Ectodermal cell (in vitro differentiated cells): ENCODE measurements at regions not wholly inside any gene's neighbourhood (a gene's known extent, or its start where the extent isn't known, plus 50 kb on each side); places are given as distances from the start of the nearest gene placed in this dataset.

Experiments
- H3K27ac ChIP-seq: 2 replicates; pipeline ENCODE4 v1.7.0; 2013; ENCODE audit warnings: mild to moderate bottlenecking, low read depth, low read length; ENCODE audit not compliant: insufficient read depth, poor library complexity, severe bottlenecking
- H3K27me3 ChIP-seq: 2 replicates; pipeline ENCODE4 v1.7.0; 2013; ENCODE audit warnings: mild to moderate bottlenecking, low read length; ENCODE audit not compliant: insufficient read depth, control insufficient read depth, poor library complexity, severe bottlenecking
- H3K36me3 ChIP-seq: one replicate; pipeline ENCODE4 v1.7.0; 2013; ENCODE audit warnings: low read length; ENCODE audit not compliant: control insufficient read depth, insufficient read depth
- H3K4me1 ChIP-seq: one replicate; pipeline ENCODE4 v1.7.0; 2013; ENCODE audit warnings: low read length; ENCODE audit not compliant: control insufficient read depth, insufficient read depth
- H3K4me3 ChIP-seq: 2 replicates; pipeline ENCODE4 v1.7.0; 2013; ENCODE audit warnings: low read depth, low read length, control low read depth; ENCODE audit not compliant: insufficient read depth
- H3K9me3 ChIP-seq: 2 replicates; pipeline ENCODE4 v1.7.0; 2013; ENCODE audit warnings: mild to moderate bottlenecking, low read length, moderate library complexity; ENCODE audit not compliant: control insufficient read depth
- WGBS, 2 experiments: methylation state at CpG; one replicate each; pipeline ENCODE4 v1.1.7; 2013; ENCODE audit warnings: missing lambda C conversion rate in 2 of 2; 5-methylcytosine and 5-hydroxymethylcytosine counted together

- Histone ChIP-seq H3K27me3 (no peaks in the 10 kb centered on the region), H3K9me3 (no peaks in the 10 kb centered on the region), H3K4me3 (no peak overlapping the region), H3K4me1 (no peaks in the 10 kb centered on the region), H3K36me3 (no peaks in the 10 kb centered on the region), H3K27ac (no peak overlapping the region)
- 96 to 100% methylated on average over 1 of the region's 1 CpG for WGBS, 2 experiments
Observed at GRCh38 chr6:129967427-129967826, 51.0 kb upstream of the L3MBTL3 start.

GRCh38 chr6:129966125-129966524, 52.3 kb upstream of the L3MBTL3 start:
- Histone ChIP-seq H3K27ac (no peak overlapping the region), H3K4me3 (no peak overlapping the region), H3K9me3 (no peaks in the 10 kb centered on the region), H3K36me3 (no peaks in the 10 kb centered on the region), H3K4me1 (no peaks in the 10 kb centered on the region), H3K27me3 (no peaks in the 10 kb centered on the region)
- WGBS, 2 experiments, result 95 to 100% methylated on average over 2 of the region's 2 CpGs

DNA sequence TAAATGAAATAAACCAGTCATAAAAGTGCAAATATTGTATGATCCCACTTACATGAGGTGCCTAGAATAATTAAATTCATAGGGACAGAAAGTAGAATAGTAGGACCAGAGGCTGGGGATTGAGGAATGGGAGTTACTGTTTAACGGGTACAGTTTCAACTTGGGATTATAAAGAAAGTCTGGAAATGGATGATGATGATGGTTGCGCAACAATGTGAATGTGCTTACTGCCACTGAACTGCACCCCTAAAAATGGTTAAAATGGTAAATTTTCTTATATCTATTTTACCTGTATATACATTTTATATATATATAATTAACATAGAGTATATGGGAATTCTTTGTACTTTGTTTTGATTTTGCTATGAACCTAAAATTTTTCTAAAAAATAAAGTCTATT, 53.3 kb upstream of the L3MBTL3 start:
- WGBS, 2 experiments, result 89 to 94% methylated on average over 1 to 2 of the region's 2 CpGs

DNA sequence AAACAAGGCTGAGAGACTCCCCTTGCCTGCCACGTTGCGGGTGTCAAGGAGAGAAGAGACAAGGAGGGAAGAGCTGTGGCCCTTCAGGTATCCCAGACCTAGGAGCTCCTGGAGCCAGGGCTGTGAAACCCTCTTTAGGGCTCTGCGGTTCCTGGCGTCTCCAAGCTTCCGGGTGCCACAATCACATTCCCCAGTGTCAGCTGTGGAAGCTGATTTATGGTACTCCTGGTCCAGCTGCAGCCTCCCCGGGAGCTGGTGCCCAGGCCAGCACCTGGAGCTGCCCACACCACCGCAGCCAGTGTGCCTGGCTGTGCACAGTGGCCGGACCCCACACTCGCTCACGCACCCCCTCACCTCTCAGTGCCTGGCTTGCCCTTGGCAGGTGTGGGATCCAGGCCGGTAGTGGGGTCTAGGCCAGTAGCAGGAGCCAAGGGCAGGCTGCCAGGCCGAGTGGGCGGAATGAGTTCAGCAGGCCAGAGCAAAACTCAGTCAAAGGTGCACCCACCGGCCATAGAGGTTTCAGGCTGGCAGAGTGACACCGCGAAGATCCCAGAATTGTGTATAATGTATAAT, 58.9 kb upstream of the L3MBTL3 start:
- no peaks in the 10 kb centered on the region for H3K4me1 ChIP-seq
- H3K27me3 ChIP-seq, result no peaks in the 10 kb centered on the region
- no peaks in the 10 kb centered on the region for H3K36me3 ChIP-seq
- H3K9me3 ChIP-seq, result no peaks in the 10 kb centered on the region
- H3K27ac ChIP-seq, result no peak overlapping the region
- no peak overlapping the region for H3K4me3 ChIP-seq
- WGBS, 2 experiments, result 95% methylated on average over 14 to 16 of the region's 16 CpGs

More for the DNA sequence above, 53.3 kb upstream of the L3MBTL3 start:
- Histone ChIP-seq H3K27ac (no peak overlapping the region), H3K27me3 (no peaks in the 10 kb centered on the region), H3K36me3 (no peaks in the 10 kb centered on the region), H3K4me1 (no peaks in the 10 kb centered on the region), H3K4me3 (no peak overlapping the region), H3K9me3 (no peaks in the 10 kb centered on the region)

DNA sequence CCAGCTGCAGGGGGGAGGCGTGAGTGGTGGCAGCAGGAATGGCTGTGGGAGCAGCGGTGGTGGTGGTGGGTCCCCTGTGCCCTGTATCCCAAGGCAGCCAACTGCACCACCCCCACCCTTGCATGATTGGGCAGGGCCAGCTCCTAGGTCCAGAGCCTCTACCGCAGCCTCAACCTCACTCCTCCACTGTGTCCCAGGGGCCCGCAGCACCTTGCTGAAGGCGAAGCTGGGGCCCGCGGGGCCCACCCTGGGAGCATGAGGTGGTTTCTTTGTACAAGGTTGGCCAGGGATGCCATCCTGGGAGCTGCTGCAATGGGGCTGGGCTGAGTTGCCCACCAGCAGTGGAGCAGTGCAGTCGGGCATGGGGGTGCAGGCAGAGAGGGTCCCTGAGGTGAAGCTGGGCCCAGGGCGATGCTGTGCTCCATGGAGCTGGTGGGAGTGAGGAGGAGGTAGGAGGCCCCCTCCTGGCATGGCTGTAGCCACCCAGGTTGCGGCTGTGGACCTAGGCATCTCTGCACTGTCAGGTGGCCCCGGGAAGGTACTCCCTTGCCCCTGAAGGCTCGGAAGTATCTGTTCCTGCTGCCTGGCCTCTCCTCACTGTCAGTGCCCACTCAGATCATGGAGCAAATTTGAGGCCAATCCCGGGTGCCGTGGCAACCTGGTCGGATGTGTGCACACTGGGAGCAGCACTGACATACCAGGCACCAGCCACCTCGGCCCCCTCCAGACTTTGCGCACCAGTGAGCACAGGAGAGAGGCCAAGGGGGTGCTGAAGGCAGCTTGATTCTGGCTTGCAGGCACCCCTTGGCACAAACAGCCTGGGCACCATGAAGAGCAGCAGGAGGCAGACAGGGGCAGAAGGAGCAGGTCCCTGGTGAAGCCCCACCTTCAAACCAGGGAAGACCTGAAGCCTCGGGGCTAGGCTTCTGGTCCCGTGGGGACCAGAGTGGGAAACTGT, 60.2 kb upstream of the L3MBTL3 start:
- H3K36me3 ChIP-seq, result no peaks in the 10 kb centered on the region
- no peaks in the 10 kb centered on the region for H3K4me1 ChIP-seq
- no peaks in the 10 kb centered on the region for H3K27me3 ChIP-seq
- H3K27ac ChIP-seq, result no peak overlapping the region
- no peak overlapping the region for H3K4me3 ChIP-seq
- H3K9me3 ChIP-seq, result no peaks in the 10 kb centered on the region
- 94 to 95% methylated on average over 19 of the region's 19 CpGs for WGBS, 2 experiments

GRCh38 chr6:129955584-129955983, 62.8 kb upstream of the L3MBTL3 start:
- WGBS, 2 experiments, result 89 to 100% methylated on average over 1 of the region's 1 CpG
- no peak overlapping the region for H3K27ac ChIP-seq
- H3K4me1 ChIP-seq, result no peaks in the 10 kb centered on the region

DNA sequence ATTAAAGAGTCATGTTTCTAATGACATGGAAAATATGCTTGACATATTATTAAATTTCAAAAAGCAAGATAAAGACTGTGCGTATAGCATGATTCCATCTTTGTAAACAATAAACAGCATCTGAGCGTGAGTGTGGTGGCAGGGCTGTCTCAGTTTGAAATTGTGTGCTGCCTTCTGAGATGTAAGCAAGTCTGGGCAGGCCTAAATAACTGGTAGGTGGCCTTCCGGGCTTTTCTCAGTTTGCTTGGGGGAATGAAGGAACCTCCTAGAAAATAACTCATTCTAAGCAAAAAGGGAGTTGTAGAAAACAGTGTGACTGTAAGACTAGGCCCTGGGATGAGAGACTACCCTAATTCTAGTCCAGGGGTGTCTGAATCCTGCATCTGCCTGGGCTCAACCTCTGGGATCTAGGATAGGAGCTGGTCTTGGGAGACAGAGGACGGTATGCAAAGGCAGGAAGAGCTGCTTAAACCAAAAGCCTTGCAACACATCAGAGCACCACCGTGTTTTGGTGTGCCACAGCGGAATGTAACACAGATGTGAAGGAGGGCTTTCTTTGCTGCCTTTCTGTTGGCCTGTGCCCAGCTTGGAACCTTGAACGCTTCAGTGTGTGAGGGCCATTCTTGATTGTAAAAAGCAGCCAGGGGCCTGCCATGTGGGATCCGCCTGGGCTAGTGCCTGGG, 63.5 kb upstream of the L3MBTL3 start:
- 91 to 92% methylated on average over 8 of the region's 8 CpGs for WGBS, 2 experiments
- Histone ChIP-seq H3K4me3 (no peak overlapping the region), H3K27ac (no peak overlapping the region), H3K9me3 (no peaks in the 10 kb centered on the region), H3K27me3 (no peaks in the 10 kb centered on the region), H3K4me1 (no peaks in the 10 kb centered on the region), H3K36me3 (no peaks in the 10 kb centered on the region)

More at GRCh38 chr6:129955584-129955983, 62.8 kb upstream of the L3MBTL3 start:
- no peak overlapping the region for H3K4me3 ChIP-seq
- H3K27me3 ChIP-seq, result no peaks in the 10 kb centered on the region
- no peaks in the 10 kb centered on the region for H3K36me3 ChIP-seq
- no peaks in the 10 kb centered on the region for H3K9me3 ChIP-seq

DNA sequence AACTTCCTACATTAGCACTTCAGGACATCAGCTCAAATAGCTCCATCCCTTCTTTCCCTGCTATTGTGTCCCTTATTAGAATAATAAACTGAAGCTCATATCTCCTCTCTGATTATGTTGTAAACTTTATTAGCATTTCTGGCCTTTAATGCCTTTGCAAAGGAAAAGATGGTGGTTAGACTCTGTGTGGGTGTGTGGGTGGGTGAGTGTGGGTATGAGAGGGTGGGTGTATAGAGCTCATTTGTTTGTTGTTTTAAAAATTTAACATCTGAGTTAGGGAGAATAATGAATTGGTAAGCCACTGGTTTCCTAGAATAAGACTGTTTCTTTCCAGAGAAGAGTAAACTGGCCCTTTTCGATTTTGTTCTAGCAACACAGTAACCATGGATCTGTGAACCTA, 70.6 kb upstream of the L3MBTL3 start:
- Histone ChIP-seq H3K4me3 (no peak overlapping the region), H3K4me1 (peaks cover 5% of the 10 kb centered on the region), H3K9me3 (no peaks in the 10 kb centered on the region), H3K36me3 (no peaks in the 10 kb centered on the region), H3K27me3 (no peaks in the 10 kb centered on the region), H3K27ac (no peak overlapping the region)
- 88 to 100% methylated on average over 1 of the region's 1 CpG for WGBS, 2 experiments

DNA sequence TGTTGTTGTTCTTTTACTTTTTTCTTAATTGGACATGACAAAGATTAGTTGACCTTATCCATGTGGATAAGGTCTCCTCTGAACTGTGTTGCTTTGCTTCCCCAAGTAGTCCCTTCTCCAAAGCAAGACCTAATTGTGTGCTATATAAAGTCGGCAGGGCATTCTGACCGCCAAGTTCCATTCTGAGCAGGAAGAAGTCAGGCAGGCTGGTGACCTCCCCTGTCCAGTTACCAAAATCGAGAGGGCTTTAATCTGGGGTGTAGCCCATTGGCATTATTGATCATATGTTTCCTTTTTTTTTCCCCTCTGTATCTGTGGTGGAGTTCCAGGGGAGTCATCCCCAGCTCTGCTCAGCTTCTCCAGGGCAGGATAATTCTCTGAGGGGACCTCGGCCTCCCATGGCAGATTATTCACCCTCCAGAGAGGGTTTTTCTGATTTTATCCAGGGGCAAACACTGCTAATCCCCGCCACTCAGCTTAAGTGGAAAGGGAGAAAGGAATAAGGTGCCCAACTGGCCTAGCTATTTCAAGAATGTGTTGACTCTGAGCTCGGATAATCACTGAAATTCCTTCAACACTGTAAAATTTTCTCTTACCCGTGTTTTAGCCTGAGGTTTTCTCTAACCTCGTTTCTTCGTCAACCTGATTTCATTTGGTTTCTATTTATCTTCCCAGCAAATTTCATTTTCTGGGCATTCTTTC, 71.8 kb upstream of the L3MBTL3 start:
- no peaks in the 10 kb centered on the region for H3K9me3 ChIP-seq
- H3K36me3 ChIP-seq, result no peaks in the 10 kb centered on the region
- no peaks in the 10 kb centered on the region for H3K27me3 ChIP-seq
- H3K4me3 ChIP-seq, result no peak overlapping the region
- H3K4me1 ChIP-seq, result peaks cover 5% of the 10 kb centered on the region
- WGBS, 2 experiments, result 58 to 64% methylated on average over 9 of the region's 9 CpGs
- H3K27ac ChIP-seq, result peak overlapping the region; percentile 9
